ENCODE measurements at regions not wholly inside any gene's neighbourhood (a gene's known extent, or its start where the extent isn't known, plus 50 kb on each side); places are given as distances from the start of the nearest gene placed in this dataset.
"Not testable (repeated sequence)": the region's sequence is repeated elsewhere in the genome, so short reads cannot be mapped to it uniquely, and the experiment has no call there.

DNA sequence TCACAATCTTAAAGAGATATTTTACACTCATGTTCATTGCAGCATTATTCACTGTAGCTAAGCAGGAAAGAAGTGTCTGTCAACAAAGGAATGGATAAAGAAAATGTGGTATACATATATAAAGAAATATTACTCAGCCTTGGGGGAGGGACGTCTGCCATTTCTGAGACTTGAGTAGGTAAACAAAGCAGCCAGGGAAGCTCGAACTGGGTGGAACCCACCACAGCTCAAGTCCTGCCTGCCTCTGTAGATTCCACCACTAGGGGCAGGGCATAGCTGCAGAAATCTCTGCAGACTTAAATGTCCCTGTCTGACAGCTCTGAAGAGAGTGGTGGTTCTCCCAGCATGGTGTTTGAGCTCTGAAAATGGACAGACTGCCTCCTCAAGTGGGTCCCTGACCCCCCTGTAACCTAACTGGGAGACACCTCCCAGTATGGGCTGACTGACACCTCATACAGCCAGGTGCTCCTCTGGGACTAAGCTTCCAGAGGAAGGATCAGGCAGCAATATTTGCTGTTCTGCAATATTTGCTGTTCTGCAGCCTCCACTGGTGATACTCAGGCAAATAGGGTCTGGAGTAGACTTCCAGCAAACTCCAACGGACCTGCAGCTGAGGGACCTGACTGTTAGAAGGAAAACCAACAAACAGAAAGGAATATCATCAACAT, 183.3 kb upstream of the SSTR4 start:
- WGBS (ENCODE audit: insufficient coverage): 40% methylated on average over 1 of the region's 3 CpGs
- POLR2A ChIA-PET: not testable (repeated sequence)

DNA sequence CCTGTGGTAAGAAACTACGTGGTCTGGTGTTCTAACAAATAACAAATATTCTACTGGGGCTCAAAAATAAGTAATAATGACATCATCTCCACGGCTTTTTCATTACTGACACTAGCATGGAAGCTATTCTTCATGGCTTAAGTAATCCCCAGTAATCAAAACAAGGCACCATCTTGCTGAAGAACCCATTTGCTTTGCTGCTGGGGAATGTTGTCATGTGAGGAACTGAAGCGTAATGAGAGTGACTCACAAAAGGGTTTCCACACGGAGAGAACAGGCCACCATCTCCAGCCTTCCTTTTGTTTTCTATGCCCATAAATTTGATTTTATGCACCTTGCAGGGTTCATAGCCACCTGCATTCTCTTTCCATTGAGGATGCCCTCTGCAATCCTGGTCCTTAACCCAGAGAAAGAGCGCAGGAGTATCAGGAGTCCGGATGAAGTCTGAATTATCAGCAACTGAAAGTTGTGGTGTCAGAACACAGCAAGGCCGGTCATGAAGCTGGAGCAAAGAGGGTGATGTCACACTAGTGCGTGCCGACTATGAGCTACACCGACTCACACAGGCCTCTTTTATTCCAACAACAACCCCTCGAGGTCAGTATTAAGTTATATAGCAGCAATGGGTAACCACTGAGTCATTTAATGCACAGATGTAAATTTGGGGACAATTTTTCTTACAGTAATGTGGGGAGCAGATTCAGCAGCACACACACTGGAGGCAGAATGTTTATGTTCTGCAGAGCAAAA, 173.7 kb upstream of the SSTR4 start:
- no peaks in the 10 kb centered on the region for H3K27me3 Mint-ChIP-seq
- Histone ChIP-seq H2AFZ (ENCODE audit: insufficient read depth, low read depth, low read length, poor library complexity, severe bottlenecking) (no peak overlapping the region), H3K4me2 (replicated peaks; ENCODE audit: low read depth, low read length, poor library complexity, severe bottlenecking) (no peak overlapping the region), H3K79me2 (ENCODE audit: control insufficient read depth, insufficient read depth, low read length) (no peaks in the 10 kb centered on the region), H3K36me3 (replicated peaks in 1 of 2; ENCODE audit: control extremely low read depth in 1 of 2, control insufficient read depth in 1 of 2, extremely low read depth in 1 of 2, insufficient read depth in 2 of 2, low read length in 1 of 2) (no peaks in the 10 kb centered on the region), H3K4me1 (ENCODE audit: control insufficient read depth in 2 of 2, insufficient read depth in 2 of 2, low read length in 2 of 2) (no peaks in the 10 kb centered on the region), H3K9ac (ENCODE audit: low read length) (no peak overlapping the region), H3K4me3 (ENCODE audit: control extremely low read depth in 1 of 5, extremely low read depth in 1 of 5, insufficient read depth in 1 of 5, low read depth in 2 of 5, low read length in 4 of 5) (no peak overlapping the region), H3K27ac (ENCODE audit: low read length in 2 of 2) (no peak overlapping the region), H4K20me1 (ENCODE audit: control insufficient read depth, insufficient read depth, low read length, poor library complexity, severe bottlenecking) (no peaks in the 10 kb centered on the region), H3K9me3 (ENCODE audit: control extremely low read depth in 1 of 3, control insufficient read depth in 2 of 3, insufficient read depth in 1 of 3, low read length in 2 of 3) (peaks cover 0 to 2% (median 0%) of the 10 kb centered on the region in 3 donors), H3K27me3 (replicated peaks in 1 of 4; ENCODE audit: control extremely low read depth in 1 of 4, control insufficient read depth in 3 of 4, insufficient read depth in 4 of 4, low read length in 3 of 4) (no peaks in the 10 kb centered on the region)
- DNase-seq (no peak), ATAC-seq (ENCODE audit: low read depth) (no peak)
- H3K4me1 Mint-ChIP-seq: no peaks in the 10 kb centered on the region
- POLR2A ChIA-PET: no interaction called here
- no peak overlapping the region for H3K4me3 Mint-ChIP-seq
- H3K9me3 Mint-ChIP-seq (ENCODE audit: insufficient read depth): no peaks in the 10 kb centered on the region
- H3K27ac Mint-ChIP-seq: no peak overlapping the region
- WGBS (ENCODE audit: insufficient coverage): 87% methylated on average over 6 of the region's 11 CpGs
- CTCF ChIA-PET: no interaction called here
- intact Hi-C loops (cut with micrococcal nuclease): no loop called here
- TF ChIP-seq, protein P1, sequence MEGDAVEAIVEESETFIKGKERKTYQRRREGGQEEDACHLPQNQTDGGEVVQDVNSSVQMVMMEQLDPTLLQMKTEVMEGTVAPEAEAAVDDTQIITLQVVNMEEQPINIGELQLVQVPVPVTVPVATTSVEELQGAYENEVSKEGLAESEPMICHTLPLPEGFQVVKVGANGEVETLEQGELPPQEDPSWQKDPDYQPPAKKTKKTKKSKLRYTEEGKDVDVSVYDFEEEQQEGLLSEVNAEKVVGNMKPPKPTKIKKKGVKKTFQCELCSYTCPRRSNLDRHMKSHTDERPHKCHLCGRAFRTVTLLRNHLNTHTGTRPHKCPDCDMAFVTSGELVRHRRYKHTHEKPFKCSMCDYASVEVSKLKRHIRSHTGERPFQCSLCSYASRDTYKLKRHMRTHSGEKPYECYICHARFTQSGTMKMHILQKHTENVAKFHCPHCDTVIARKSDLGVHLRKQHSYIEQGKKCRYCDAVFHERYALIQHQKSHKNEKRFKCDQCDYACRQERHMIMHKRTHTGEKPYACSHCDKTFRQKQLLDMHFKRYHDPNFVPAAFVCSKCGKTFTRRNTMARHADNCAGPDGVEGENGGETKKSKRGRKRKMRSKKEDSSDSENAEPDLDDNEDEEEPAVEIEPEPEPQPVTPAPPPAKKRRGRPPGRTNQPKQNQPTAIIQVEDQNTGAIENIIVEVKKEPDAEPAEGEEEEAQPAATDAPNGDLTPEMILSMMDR (IDR thresholded peaks at IDR 0.05): no peak
- TF ChIP-seq EZH2 (IDR thresholded peaks at IDR 0.05; ENCODE audit: borderline replicate concordance, insufficient read depth, low read depth, low read length, poor library complexity, severe bottlenecking): no peak

More for the DNA sequence above, 183.3 kb upstream of the SSTR4 start:
- ATAC-seq (ENCODE audit: low read depth); H3K9me3 Mint-ChIP-seq (ENCODE audit: insufficient read depth); H3K27ac Mint-ChIP-seq; H3K9ac ChIP-seq (ENCODE audit: low read length); H3K27me3 Mint-ChIP-seq; H2AFZ ChIP-seq (ENCODE audit: insufficient read depth, low read depth, low read length, poor library complexity, severe bottlenecking); H3K9me3 ChIP-seq (ENCODE audit: control extremely low read depth in 1 of 3, control insufficient read depth in 2 of 3, insufficient read depth in 1 of 3, low read length in 2 of 3); H3K27me3 ChIP-seq (replicated peaks in 1 of 4; ENCODE audit: control extremely low read depth in 1 of 4, control insufficient read depth in 3 of 4, insufficient read depth in 4 of 4, low read length in 3 of 4); CTCF ChIA-PET; intact Hi-C loops (cut with micrococcal nuclease); H4K20me1 ChIP-seq (ENCODE audit: control insufficient read depth, insufficient read depth, low read length, poor library complexity, severe bottlenecking); DNase-seq; H3K4me3 Mint-ChIP-seq; H3K4me1 ChIP-seq (ENCODE audit: control insufficient read depth in 2 of 2, insufficient read depth in 2 of 2, low read length in 2 of 2); H3K4me1 Mint-ChIP-seq; H3K4me2 ChIP-seq (replicated peaks; ENCODE audit: low read depth, low read length, poor library complexity, severe bottlenecking); H3K27ac ChIP-seq (ENCODE audit: low read length in 2 of 2); H3K79me2 ChIP-seq (ENCODE audit: control insufficient read depth, insufficient read depth, low read length); H3K36me3 ChIP-seq (replicated peaks in 1 of 2; ENCODE audit: control extremely low read depth in 1 of 2, control insufficient read depth in 1 of 2, extremely low read depth in 1 of 2, insufficient read depth in 2 of 2, low read length in 1 of 2); H3K4me3 ChIP-seq (ENCODE audit: control extremely low read depth in 1 of 5, extremely low read depth in 1 of 5, insufficient read depth in 1 of 5, low read depth in 2 of 5, low read length in 4 of 5): not testable (repeated sequence)
- TF ChIP-seq, protein P1 (IDR thresholded peaks at IDR 0.05): peak; percentile 34
